Pancreas (tissue), 10 donors: ENCODE measurements at regions not wholly inside any gene's neighbourhood (a gene's known extent, or its start where the extent isn't known, plus 50 kb on each side); places are given as distances from the start of the nearest gene placed in this dataset.

Source experiments
- ATAC-seq, 4 donors: fragments of 200-7000 bp; cut with Tn5 transposase; one replicate each; pipeline versions ENCODE4 v1.8.0 to v1.9.1; 2020; ENCODE audit warnings: mild to moderate bottlenecking in 4 of 4, moderate library complexity in 4 of 4
- DNase-seq, 6 donors: peaks; one replicate each; pipeline ENCODE4 v3.0.0-alpha.2; 2020
- FAIRE-seq: peaks from 2 replicates; lab custom pipeline; 2012; peaks lifted over from hg19 to GRCh38; lab: Jason Lieb, UNC
- H3K27ac ChIP-seq, 4 donors: fragments of 200-600 bp; sonication (generic); 1 replicate in 3 of 4; 2 replicates in 1 of 4; pipeline versions ENCODE4 v1.5.0 to v1.8.0; 2020
- H3K27me3 ChIP-seq, 4 donors: fragments of 200-600 bp; one replicate each; pipeline ENCODE4 v1.8.0; 2021
- H3K36me3 ChIP-seq, 3 donors: fragments of 200-600 bp; sonication (generic) in 1 of 3; one replicate each; pipeline versions ENCODE4 v1.5.0 to v1.8.0; 2020 to 2021
- H3K4me1 ChIP-seq, 3 donors: fragments of 200-600 bp; one replicate each; pipeline ENCODE4 v1.8.0; 2021
- H3K4me3 ChIP-seq, 4 donors: fragments of 200-600 bp; sonication (generic) in 2 of 4; one replicate each; pipeline versions ENCODE4 v1.5.0 to v1.8.0; 2020 to 2021
- H3K9me3 ChIP-seq, 4 donors: fragments of 200-600 bp; one replicate each; pipeline ENCODE4 v1.8.0; 2021
- CTCF ChIP-seq, 4 donors: fragments of 200-600 bp; sonication (generic) in 3 of 4; IDR thresholded peaks; one replicate each; pipeline versions ENCODE4 v1.5.0 to v1.8.0; 2021; ENCODE audit warnings: antibody characterized with exemption in 4 of 4
- WGBS, 2 donors: extraction: QIAGEN DNeasy Blood & Tissue Kit; methylation state at CpG; one replicate each; pipeline ENCODE4 v1.1.7; 2013; 5-methylcytosine and 5-hydroxymethylcytosine counted together
- intact Hi-C, 3 donors: fragments of 100-400 bp; cut with DNase I; formaldehyde crosslinking; loops; one replicate each; pipeline versions ENCODE4 v1.11.1 to v1.14.2; 2022
- donor health status: healthy with polysubstance abuse.
- donor health status: DM: no; HTN: no; CAD: no; lungs with moderate emphysema.
- donor health status: DM: no; HTN: no; CAD: no.
- donor health status: control.
- donor health status: control.
- donor health status: Bipolar disorder and iron deficiency.
- donor health status: DM: yes; HTN: yes; CAD: no.
- donor health status: DM: no; HTN: no; CAD: no.
- donor health status: DM: no; HTN: no; CAD: no.
- donor health status: DM: yes; HTN: yes; CAD: no.

- H3K36me3 ChIP-seq, result no peaks in the 10 kb centered on the region
- intact Hi-C loops, result no loop called here
- 47 to 63% methylated on average over 3 of the region's 3 CpGs for WGBS, 2 donors
- H3K27ac ChIP-seq, result no peak overlapping the region
- no peaks in the 10 kb centered on the region for H3K9me3 ChIP-seq
- no peaks in the 10 kb centered on the region for H3K4me1 ChIP-seq
- no peak overlapping the region for H3K4me3 ChIP-seq
- peaks cover 0 to 6% (median 0%) of the 10 kb centered on the region in 4 donors for H3K27me3 ChIP-seq
- FAIRE-seq, result no peak
- no peak for TF ChIP-seq CTCF (IDR thresholded peaks at IDR 0.05)
- no peak for ATAC-seq
- DNase-seq, result no peak
Measured at GRCh38 chr18:78460558-78460957, 519.1 kb upstream of the SALL3 start.

GRCh38 chr18:78473563-78473962 lies 506.1 kb upstream of the SALL3 start:
- 49 to 58% methylated on average over 5 of the region's 5 CpGs for WGBS, 2 donors
- no peak overlapping the region for H3K27ac ChIP-seq
- FAIRE-seq, result no peak

GRCh38 chr18:78477840-78478239 lies 501.8 kb upstream of the SALL3 start:
- Histone ChIP-seq H3K27me3 (peaks cover 0 to 5% (median 0%) of the 10 kb centered on the region in 4 donors), H3K27ac (no peak overlapping the region), H3K4me1 (no peaks in the 10 kb centered on the region), H3K36me3 (no peaks in the 10 kb centered on the region), H3K4me3 (no peak overlapping the region), H3K9me3 (no peaks in the 10 kb centered on the region)
- no peak for DNase-seq
- no peak for ATAC-seq
- no peak for TF ChIP-seq CTCF (IDR thresholded peaks at IDR 0.05)
- WGBS, 2 donors, result 46 to 63% methylated on average over 9 of the region's 9 CpGs
- intact Hi-C loops, result no loop called here
- no peak for FAIRE-seq

More at GRCh38 chr18:78473563-78473962, 506.1 kb upstream of the SALL3 start:
- TF ChIP-seq CTCF (IDR thresholded peaks at IDR 0.05), result no peak
- H3K27me3 ChIP-seq, result no peaks in the 10 kb centered on the region
- H3K4me3 ChIP-seq, result no peak overlapping the region
- DNase-seq, result no peak
- no peaks in the 10 kb centered on the region for H3K36me3 ChIP-seq
- ATAC-seq, result no peak
- no peaks in the 10 kb centered on the region for H3K9me3 ChIP-seq
- H3K4me1 ChIP-seq, result no peaks in the 10 kb centered on the region
- intact Hi-C loops, result no loop called here

GRCh38 chr18:78479443-78479842 lies 500.2 kb upstream of the SALL3 start:
- peaks cover 0 to 5% (median 0%) of the 10 kb centered on the region in 4 donors for H3K27me3 ChIP-seq
- 76 to 84% methylated on average over 15 to 16 of the region's 16 CpGs for WGBS, 2 donors
- no peaks in the 10 kb centered on the region for H3K36me3 ChIP-seq
- no peak overlapping the region for H3K27ac ChIP-seq
- ATAC-seq (no peak), FAIRE-seq (no peak), DNase-seq (peak in 1 of 6 donors; percentile 30)
- H3K9me3 ChIP-seq, result no peaks in the 10 kb centered on the region
- intact Hi-C loops, result no loop called here
- no peaks in the 10 kb centered on the region for H3K4me1 ChIP-seq
- H3K4me3 ChIP-seq, result no peak overlapping the region
- no peak for TF ChIP-seq CTCF (IDR thresholded peaks at IDR 0.05)

- ATAC-seq (no peak), DNase-seq (peak in 1 of 6 donors; percentile 31), FAIRE-seq (no peak)
- Histone ChIP-seq H3K27ac (no peak overlapping the region), H3K27me3 (peaks cover 0 to 5% (median 0%) of the 10 kb centered on the region in 4 donors), H3K36me3 (no peaks in the 10 kb centered on the region), H3K4me3 (no peak overlapping the region), H3K9me3 (no peaks in the 10 kb centered on the region), H3K4me1 (no peaks in the 10 kb centered on the region)
- intact Hi-C loops, result no loop called here
- WGBS, 2 donors, result 66 to 75% methylated on average over 31 of the region's 31 CpGs
- no peak for TF ChIP-seq CTCF (IDR thresholded peaks at IDR 0.05)
Measured at GRCh38 chr18:78480262-78481054, 499.2 kb upstream of the SALL3 start.
